ENCODE measurements at regions not wholly inside any gene's neighbourhood (a gene's known extent, or its start where the extent isn't known, plus 50 kb on each side); places are given as distances from the start of the nearest gene placed in this dataset.

GRCh38 chrX:125782184-125782583 is 383.9 kb downstream of the DCAF12L2 start:
- no peak overlapping the region for H3K27ac Mint-ChIP-seq
- no peaks in the 10 kb centered on the region for H3K36me3 Mint-ChIP-seq (ENCODE audit: low read depth)
- H3K4me3 Mint-ChIP-seq = no peak overlapping the region
- no peak for DNase-seq
- intact Hi-C loops (cut with micrococcal nuclease) = no loop called here
- no peaks in the 10 kb centered on the region for H3K9me3 Mint-ChIP-seq
- no peaks in the 10 kb centered on the region for H3K27me3 Mint-ChIP-seq (ENCODE audit: low read depth)
- CTCF ChIA-PET = no interaction called here
- no peaks in the 10 kb centered on the region for H3K4me1 Mint-ChIP-seq (ENCODE audit: low read depth)

DNA sequence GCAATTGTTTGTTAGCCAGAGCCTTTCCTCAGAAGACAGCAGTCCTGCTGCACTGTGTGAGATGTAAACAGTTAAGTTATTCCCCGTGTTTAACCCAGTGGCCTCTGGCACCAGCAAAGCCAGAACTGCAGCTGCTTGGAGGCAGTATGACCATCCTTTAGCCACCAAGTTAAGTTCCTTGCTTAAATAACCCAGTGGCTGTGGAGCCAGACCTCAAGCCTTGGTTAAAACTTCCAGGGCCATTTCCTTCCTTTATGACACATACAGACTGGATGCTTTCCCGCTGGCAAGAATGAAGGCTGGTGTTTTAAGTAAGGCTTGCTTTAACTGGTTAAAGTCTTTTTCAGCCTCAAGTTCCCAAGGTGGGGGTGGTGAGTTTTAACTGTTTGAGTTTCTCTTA is 379.8 kb downstream of the DCAF12L2 start:
- no peak overlapping the region for H3K4me3 Mint-ChIP-seq
- H3K4me1 Mint-ChIP-seq (ENCODE audit: low read depth) = no peaks in the 10 kb centered on the region
- CTCF ChIA-PET = no interaction called here
- no peak overlapping the region for H3K27ac Mint-ChIP-seq
- H3K27me3 Mint-ChIP-seq (ENCODE audit: low read depth) = no peaks in the 10 kb centered on the region
- H3K9me3 Mint-ChIP-seq = no peaks in the 10 kb centered on the region
- H3K36me3 Mint-ChIP-seq (ENCODE audit: low read depth) = no peaks in the 10 kb centered on the region
- no peak for DNase-seq
- intact Hi-C loops (cut with micrococcal nuclease) = no loop called here

DNA sequence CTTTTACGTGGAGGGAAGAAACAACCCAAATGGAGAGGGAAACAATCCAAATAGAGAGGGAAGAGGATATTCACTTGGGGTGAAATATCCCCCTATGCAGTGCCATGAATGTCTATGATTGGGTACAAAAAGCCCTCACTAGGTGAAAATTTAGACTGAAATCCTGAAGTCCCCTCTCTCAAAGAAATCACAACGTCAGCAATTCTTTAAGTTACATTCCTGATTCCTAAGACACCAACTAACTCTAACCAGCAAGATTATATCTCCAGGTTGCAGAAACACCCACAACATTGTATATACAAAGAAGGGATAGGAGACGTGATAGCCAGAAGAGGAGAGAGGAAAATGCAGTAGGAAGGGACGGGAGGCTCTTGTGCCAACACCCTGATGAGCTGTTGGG is 374.3 kb downstream of the DCAF12L2 start:
- Mint-ChIP-seq H3K4me1 (ENCODE audit: low read depth) (no peaks in the 10 kb centered on the region), H3K4me3 (no peak overlapping the region), H3K27ac (no peak overlapping the region), H3K9me3 (no peaks in the 10 kb centered on the region), H3K36me3 (ENCODE audit: low read depth) (no peaks in the 10 kb centered on the region), H3K27me3 (ENCODE audit: low read depth) (no peaks in the 10 kb centered on the region)
- intact Hi-C loops (cut with micrococcal nuclease) = no loop called here
- no peak for DNase-seq
- CTCF ChIA-PET = no interaction called here

- DNase-seq = no peak
- CTCF ChIA-PET = no interaction called here
- H3K9me3 Mint-ChIP-seq = no peaks in the 10 kb centered on the region
- H3K4me1 Mint-ChIP-seq (ENCODE audit: low read depth) = no peaks in the 10 kb centered on the region
- intact Hi-C loops (cut with micrococcal nuclease) = no loop called here
- H3K4me3 Mint-ChIP-seq = no peak overlapping the region
- no peaks in the 10 kb centered on the region for H3K27me3 Mint-ChIP-seq (ENCODE audit: low read depth)
- H3K27ac Mint-ChIP-seq = no peak overlapping the region
- no peaks in the 10 kb centered on the region for H3K36me3 Mint-ChIP-seq (ENCODE audit: low read depth)
Observed at GRCh38 chrX:125810856-125811255, 355.2 kb downstream of the DCAF12L2 start.

DNA sequence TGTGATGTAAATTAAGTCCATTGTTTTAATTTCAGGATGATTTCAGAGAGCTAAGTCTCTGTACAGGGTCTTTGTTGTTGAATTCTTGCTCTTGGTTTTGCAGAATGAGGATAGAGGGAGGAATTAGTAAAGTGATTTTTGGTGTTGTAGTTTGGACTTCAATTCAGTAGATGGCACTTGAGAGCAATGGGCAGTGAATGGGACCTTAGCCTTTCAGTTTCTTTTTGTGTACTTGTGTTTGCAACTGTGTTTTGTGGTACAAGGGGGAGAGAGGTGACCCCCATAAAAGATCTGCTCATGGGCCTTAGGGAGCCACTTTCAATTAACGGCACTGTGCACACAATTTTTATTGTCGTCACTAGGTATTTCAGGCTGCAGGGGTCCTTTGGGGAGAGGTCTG is 340.0 kb downstream of the DCAF12L2 start:
- intact Hi-C loops (cut with micrococcal nuclease) = no loop called here
- no peaks in the 10 kb centered on the region for H3K4me1 Mint-ChIP-seq (ENCODE audit: low read depth)
- no peak for DNase-seq
- H3K27me3 Mint-ChIP-seq (ENCODE audit: low read depth) = no peaks in the 10 kb centered on the region
- no peak overlapping the region for H3K4me3 Mint-ChIP-seq
- H3K9me3 Mint-ChIP-seq = peaks cover 11% of the 10 kb centered on the region
- CTCF ChIA-PET = no interaction called here
- H3K27ac Mint-ChIP-seq = no peak overlapping the region
- no peaks in the 10 kb centered on the region for H3K36me3 Mint-ChIP-seq (ENCODE audit: low read depth)

- Mint-ChIP-seq H3K9me3 (peaks cover 11% of the 10 kb centered on the region), H3K27ac (no peak overlapping the region), H3K36me3 (ENCODE audit: low read depth) (no peaks in the 10 kb centered on the region), H3K4me1 (ENCODE audit: low read depth) (no peaks in the 10 kb centered on the region), H3K4me3 (no peak overlapping the region), H3K27me3 (ENCODE audit: low read depth) (no peaks in the 10 kb centered on the region)
- CTCF ChIA-PET = no interaction called here
- intact Hi-C loops (cut with micrococcal nuclease) = no loop called here
- DNase-seq = no peak
Observed at GRCh38 chrX:125826774-125827451, 339.2 kb downstream of the DCAF12L2 start.

GRCh38 chrX:125846271-125846670 is 319.8 kb downstream of the DCAF12L2 start:
- CTCF ChIA-PET = interaction anchor here (0.7 kb wide), 1 partner anchor 100 kb away, joined by 3 read pairs; no protein-coding TSS in a partner anchor

DNA sequence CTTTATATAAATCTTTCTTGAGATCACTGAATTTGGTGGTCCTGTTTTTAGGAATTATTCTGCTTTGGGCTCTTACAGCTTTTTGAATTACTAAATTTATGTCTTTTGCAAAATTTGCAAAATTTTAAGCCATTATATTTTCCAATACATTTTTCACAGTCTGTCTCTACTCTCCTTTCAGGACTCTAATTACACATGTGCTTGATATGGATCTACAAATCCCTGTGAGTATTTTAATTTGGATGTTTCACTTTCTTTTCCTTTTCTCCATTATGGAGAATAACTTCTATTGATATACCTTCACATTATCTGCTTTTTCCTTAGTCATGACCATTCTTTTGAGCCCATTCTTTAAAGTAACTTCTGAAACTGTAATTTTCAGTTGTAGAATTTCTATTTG is 315.4 kb downstream of the DCAF12L2 start:
- H3K4me1 Mint-ChIP-seq (ENCODE audit: low read depth) = no peaks in the 10 kb centered on the region
- CTCF ChIA-PET = no interaction called here
- no peaks in the 10 kb centered on the region for H3K27me3 Mint-ChIP-seq (ENCODE audit: low read depth)
- H3K36me3 Mint-ChIP-seq (ENCODE audit: low read depth) = no peaks in the 10 kb centered on the region
- H3K4me3 Mint-ChIP-seq = no peak overlapping the region
- no peak overlapping the region for H3K27ac Mint-ChIP-seq
- H3K9me3 Mint-ChIP-seq = no peaks in the 10 kb centered on the region
- no peak for DNase-seq
- intact Hi-C loops (cut with micrococcal nuclease) = no loop called here

More at GRCh38 chrX:125846271-125846670, 319.8 kb downstream of the DCAF12L2 start:
- Mint-ChIP-seq H3K36me3 (ENCODE audit: low read depth) (no peaks in the 10 kb centered on the region), H3K27ac (no peak overlapping the region), H3K4me3 (no peak overlapping the region), H3K4me1 (ENCODE audit: low read depth) (no peaks in the 10 kb centered on the region), H3K9me3 (peaks cover 2% of the 10 kb centered on the region), H3K27me3 (ENCODE audit: low read depth) (no peaks in the 10 kb centered on the region)
- no peak for DNase-seq
- intact Hi-C loops (cut with micrococcal nuclease) = no loop called here

- Mint-ChIP-seq H3K27me3 (ENCODE audit: low read depth) (no peaks in the 10 kb centered on the region), H3K4me1 (ENCODE audit: low read depth) (no peaks in the 10 kb centered on the region), H3K4me3 (no peak overlapping the region), H3K9me3 (peaks cover 3% of the 10 kb centered on the region), H3K36me3 (ENCODE audit: low read depth) (no peaks in the 10 kb centered on the region), H3K27ac (no peak overlapping the region)
- intact Hi-C loops (cut with micrococcal nuclease) = no loop called here
- DNase-seq = no peak
- CTCF ChIA-PET = no interaction called here
Observed at GRCh38 chrX:125883169-125883568, 282.9 kb downstream of the DCAF12L2 start.

GRCh38 chrX:125894947-125895346 is 271.1 kb downstream of the DCAF12L2 start:
- no peak overlapping the region for H3K4me3 Mint-ChIP-seq
- no peaks in the 10 kb centered on the region for H3K4me1 Mint-ChIP-seq (ENCODE audit: low read depth)
- no peak overlapping the region for H3K27ac Mint-ChIP-seq
- intact Hi-C loops (cut with micrococcal nuclease) = no loop called here
- no peaks in the 10 kb centered on the region for H3K36me3 Mint-ChIP-seq (ENCODE audit: low read depth)
- no peaks in the 10 kb centered on the region for H3K9me3 Mint-ChIP-seq
- DNase-seq = no peak
- no peaks in the 10 kb centered on the region for H3K27me3 Mint-ChIP-seq (ENCODE audit: low read depth)
- CTCF ChIA-PET = no interaction called here

DNA sequence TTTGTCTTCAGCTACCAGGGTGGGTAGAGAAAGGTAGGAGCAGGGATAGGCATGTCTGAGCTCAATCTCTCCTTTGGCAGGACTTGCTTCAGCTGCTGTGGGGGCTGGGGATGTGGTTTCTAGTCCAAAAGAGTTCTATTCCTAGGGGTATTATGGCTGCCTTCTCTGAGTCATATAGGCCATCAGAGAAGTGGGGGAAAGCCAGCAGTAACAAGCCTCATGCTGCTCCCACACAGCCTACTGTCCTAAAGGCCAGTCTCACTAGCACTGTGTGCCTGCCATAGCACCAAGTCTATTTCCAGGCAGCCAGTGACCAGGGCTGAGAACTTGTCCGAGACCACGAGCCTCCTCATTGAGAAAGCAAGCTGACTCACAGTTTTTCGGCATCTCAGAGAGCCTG is 270.6 kb downstream of the DCAF12L2 start:
- intact Hi-C loops (cut with micrococcal nuclease) = no loop called here
- Mint-ChIP-seq H3K4me3 (no peak overlapping the region), H3K27ac (no peak overlapping the region), H3K4me1 (ENCODE audit: low read depth) (no peaks in the 10 kb centered on the region), H3K36me3 (ENCODE audit: low read depth) (no peaks in the 10 kb centered on the region), H3K9me3 (no peaks in the 10 kb centered on the region), H3K27me3 (ENCODE audit: low read depth) (no peaks in the 10 kb centered on the region)
- DNase-seq = no peak
- CTCF ChIA-PET = no interaction called here

DNA sequence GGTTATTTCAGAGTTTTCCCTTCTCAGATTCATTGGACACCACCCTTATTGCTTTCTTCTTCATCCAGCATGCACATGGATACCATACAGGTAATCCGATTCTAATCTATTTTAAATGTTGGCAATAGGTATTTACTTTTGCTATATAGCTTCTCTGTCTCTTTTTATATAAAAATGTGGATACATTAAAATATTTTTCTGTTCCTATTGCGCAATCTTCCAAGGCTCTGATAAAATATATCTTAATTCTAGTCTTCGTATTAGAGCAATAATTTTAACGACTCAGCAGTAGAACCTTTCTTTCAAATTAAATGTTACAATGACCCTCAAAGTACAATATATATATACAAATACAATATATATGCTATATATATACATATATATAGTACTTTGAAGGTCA is 239.8 kb downstream of the DCAF12L2 start:
- DNase-seq = no peak
- intact Hi-C loops (cut with micrococcal nuclease) = no loop called here
- H3K36me3 Mint-ChIP-seq (ENCODE audit: low read depth) = no peaks in the 10 kb centered on the region
- no peak overlapping the region for H3K27ac Mint-ChIP-seq
- H3K4me3 Mint-ChIP-seq = no peak overlapping the region
- CTCF ChIA-PET = no interaction called here
- H3K4me1 Mint-ChIP-seq (ENCODE audit: low read depth) = no peaks in the 10 kb centered on the region
- H3K27me3 Mint-ChIP-seq (ENCODE audit: low read depth) = no peaks in the 10 kb centered on the region
- H3K9me3 Mint-ChIP-seq = no peaks in the 10 kb centered on the region

- H3K4me3 Mint-ChIP-seq = no peak overlapping the region
- CTCF ChIA-PET = no interaction called here
- no peaks in the 10 kb centered on the region for H3K36me3 Mint-ChIP-seq (ENCODE audit: low read depth)
- H3K9me3 Mint-ChIP-seq = peaks cover 4% of the 10 kb centered on the region
- DNase-seq = no peak
- H3K27me3 Mint-ChIP-seq (ENCODE audit: low read depth) = no peaks in the 10 kb centered on the region
- intact Hi-C loops (cut with micrococcal nuclease) = no loop called here
- H3K27ac Mint-ChIP-seq = no peak overlapping the region
- no peaks in the 10 kb centered on the region for H3K4me1 Mint-ChIP-seq (ENCODE audit: low read depth)
Observed at GRCh38 chrX:125940985-125941384, 225.1 kb downstream of the DCAF12L2 start.

DNA sequence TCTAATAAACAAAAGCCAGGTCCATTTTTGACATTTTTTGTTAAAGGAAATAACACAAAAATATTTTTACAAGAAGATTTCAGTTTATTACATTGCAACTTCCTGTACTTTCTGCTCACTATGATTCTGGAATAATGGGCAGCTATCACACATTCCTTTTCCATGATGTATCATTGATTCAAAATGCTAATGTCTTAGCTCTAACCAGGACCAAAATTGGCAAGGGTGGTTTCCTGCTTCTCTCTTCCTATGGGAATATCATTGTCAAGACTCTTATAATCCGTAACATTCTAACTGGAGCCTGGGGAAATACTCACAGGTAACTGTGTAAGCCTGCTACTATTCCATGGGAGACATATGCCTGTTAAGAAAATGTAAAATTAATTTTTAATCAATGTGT is 218.6 kb downstream of the DCAF12L2 start:
- Mint-ChIP-seq H3K4me1 (ENCODE audit: low read depth) (no peaks in the 10 kb centered on the region), H3K27me3 (ENCODE audit: low read depth) (no peaks in the 10 kb centered on the region), H3K4me3 (no peak overlapping the region), H3K9me3 (no peaks in the 10 kb centered on the region), H3K36me3 (ENCODE audit: low read depth) (no peaks in the 10 kb centered on the region), H3K27ac (no peak overlapping the region)
- CTCF ChIA-PET = no interaction called here
- intact Hi-C loops (cut with micrococcal nuclease) = no loop called here
- DNase-seq = no peak
